ENCODE measurements at regions not wholly inside any gene's neighbourhood (a gene's known extent, or its start where the extent isn't known, plus 50 kb on each side); places are given as distances from the start of the nearest gene placed in this dataset.

GRCh38 chr18:28332071-28332470, 155.1 kb upstream of the CDH2 start:
- H3K9me3 Mint-ChIP-seq, result no peaks in the 10 kb centered on the region; a peak in 1 of 5 replicates
- TF ChIP-seq CTCF (conservative IDR thresholded peaks at IDR 0.05), result no peak
- H3K79me2 ChIP-seq (ENCODE audit: insufficient read depth, low read length), result no peaks in the 10 kb centered on the region
- H3K14ac ChIP-seq (ENCODE audit: insufficient read depth, low read length), result no peak overlapping the region
- H3K36me3 Mint-ChIP-seq (ENCODE audit: insufficient read depth in 1 of 3, low read depth in 3 of 3), result no peaks in the 10 kb centered on the region
- H3K27ac ChIP-seq (ENCODE audit: insufficient read length, low read depth, low read length), result no peak overlapping the region
- H3T11ph ChIP-seq (ENCODE audit: low read length), result no peak overlapping the region
- no peak overlapping the region for H3K4me2 ChIP-seq (ENCODE audit: insufficient read depth, insufficient read length, low read length)
- H3K4me1 ChIP-seq (ENCODE audit: insufficient read depth, low read length), result no peaks in the 10 kb centered on the region
- H3K4me3 Mint-ChIP-seq, result no peak overlapping the region
- no peak overlapping the region for H2BK120ac ChIP-seq (ENCODE audit: low read depth, low read length, poor library complexity, severe bottlenecking)
- no peak overlapping the region for H3K9ac ChIP-seq (ENCODE audit: extremely low read depth, insufficient read length, low read length)
- H3K79me1 ChIP-seq (ENCODE audit: insufficient read depth, low read depth, low read length, poor library complexity, severe bottlenecking), result no peaks in the 10 kb centered on the region
- H2AFZ ChIP-seq (ENCODE audit: low read length), result no peak overlapping the region
- no peaks in the 10 kb centered on the region for H3K27me3 ChIP-seq (ENCODE audit: insufficient read depth, low read length)
- no peak overlapping the region for H4K91ac ChIP-seq (ENCODE audit: insufficient read length, low read depth, low read length)
- H2BK15ac ChIP-seq (ENCODE audit: low read depth, low read length), result no peak overlapping the region
- H2AK5ac ChIP-seq (ENCODE audit: insufficient read length, low read length), result no peak overlapping the region
- no peak overlapping the region for H3K23ac ChIP-seq (ENCODE audit: insufficient read length, low read depth, low read length)
- H2BK12ac ChIP-seq (ENCODE audit: insufficient read length, low read depth, low read length), result no peak overlapping the region
- no peaks in the 10 kb centered on the region for H3K9me3 ChIP-seq (ENCODE audit: control insufficient read depth, low read depth, low read length)
- no peak overlapping the region for H2BK5ac ChIP-seq (ENCODE audit: insufficient read length, low read length)
- H3K18ac ChIP-seq (ENCODE audit: insufficient read length, low read depth, low read length), result no peak overlapping the region
- no peak overlapping the region for H3K56ac ChIP-seq (ENCODE audit: insufficient read length, low read depth, low read length)
- no peak overlapping the region for H3K4ac ChIP-seq (ENCODE audit: low read depth, low read length)
- H3K23me2 ChIP-seq (ENCODE audit: insufficient read length, low read depth, low read length, poor library complexity, severe bottlenecking), result no peaks in the 10 kb centered on the region
- H3K27me3 Mint-ChIP-seq (ENCODE audit: low read depth), result no peaks in the 10 kb centered on the region
- H4K5ac ChIP-seq (ENCODE audit: insufficient read length, low read depth, low read length), result no peak overlapping the region
- no peaks in the 10 kb centered on the region for H4K20me1 ChIP-seq (ENCODE audit: control insufficient read depth, insufficient read depth, insufficient read length)
- no peak for DNase-seq
- no CpG with 5 or more reads among the region's 3 CpGs for WGBS (ENCODE audit: extremely low coverage, insufficient read length, low lambda C conversion rate)
- no peak overlapping the region for H2BK20ac ChIP-seq (ENCODE audit: low read depth, low read length, poor library complexity, severe bottlenecking)
- no peak overlapping the region for H4K8ac ChIP-seq (replicated peaks; ENCODE audit: insufficient read length, low read depth, low read length)
- H3K27ac Mint-ChIP-seq, result no peak overlapping the region
- H3K4me1 Mint-ChIP-seq, result peaks cover 8 to 10% of the 10 kb centered on the region in 2 experiments
